Renal cortical epithelial cell (primary cell): ENCODE measurements at regions not wholly inside any gene's neighbourhood (a gene's known extent, or its start where the extent isn't known, plus 50 kb on each side); places are given as distances from the start of the nearest gene placed in this dataset.
A peak's percentile ranks its signal among the peaks of the same experiment; 100 is the strongest.
"Not testable (repeated sequence)": the region's sequence is repeated elsewhere in the genome, so short reads cannot be mapped to it uniquely, and the experiment has no call there.

ENCODE experiments used
- DNase-seq: peaks from one replicate; pipeline ENCODE4 v3.0.0-alpha.2; 2011; ENCODE audit warnings: low read depth

GRCh38 chr12:91455321-91455720 is 272.7 kb upstream of the DCN start:
- DNase-seq: no peak

- no peak for DNase-seq
Observed at GRCh38 chr12:91454179-91454578, 271.6 kb upstream of the DCN start.

- DNase-seq: not testable (repeated sequence)
Observed at GRCh38 chr12:91452464-91452863, 269.8 kb upstream of the DCN start.

GRCh38 chr12:91441993-91442952 is 259.7 kb upstream of the DCN start:
- no peak for DNase-seq

GRCh38 chr12:91441246-91441645 is 258.6 kb upstream of the DCN start:
- peak; percentile 77 for DNase-seq

GRCh38 chr12:91434081-91434480 is 251.5 kb upstream of the DCN start:
- DNase-seq: no peak

- no peak for DNase-seq
Observed at GRCh38 chr12:91432755-91433154, 250.1 kb upstream of the DCN start.

- DNase-seq: peak; percentile 92
Observed at GRCh38 chr12:91432089-91432488, 249.5 kb upstream of the DCN start.

- DNase-seq: no peak
Observed at GRCh38 chr12:91424506-91424905, 241.9 kb upstream of the DCN start.

- DNase-seq: no peak
Observed at GRCh38 chr12:91423693-91424050, 241.1 kb upstream of the DCN start.

- no peak for DNase-seq
Observed at GRCh38 chr12:91422811-91423692, 240.4 kb upstream of the DCN start.

GRCh38 chr12:91422127-91422526 is 239.5 kb upstream of the DCN start:
- DNase-seq: no peak

- peak; percentile 28 for DNase-seq
Observed at GRCh38 chr12:91419809-91420208, 237.2 kb upstream of the DCN start.

GRCh38 chr12:91418221-91419090 is 235.8 kb upstream of the DCN start:
- no peak for DNase-seq

GRCh38 chr12:91417650-91418049 is 235.0 kb upstream of the DCN start:
- no peak for DNase-seq

GRCh38 chr12:91414636-91415035 is 232.0 kb upstream of the DCN start:
- no peak for DNase-seq

GRCh38 chr12:91413581-91414546 is 231.2 kb upstream of the DCN start:
- peak; percentile 93 for DNase-seq

GRCh38 chr12:91406920-91407341 is 224.3 kb upstream of the DCN start:
- DNase-seq: peak; percentile 98

GRCh38 chr12:91404441-91404840 is 221.8 kb upstream of the DCN start:
- DNase-seq: peak; percentile 72

- DNase-seq: no peak
Observed at GRCh38 chr12:91401190-91401589, 218.6 kb upstream of the DCN start.
